ENCODE measurements at regions not wholly inside any gene's neighbourhood (a gene's known extent, or its start where the extent isn't known, plus 50 kb on each side); places are given as distances from the start of the nearest gene placed in this dataset.

- no peak for TF ChIP-seq EP300 (IDR thresholded peaks at IDR 0.05; ENCODE audit: borderline replicate concordance in 1 of 2, low read depth in 2 of 2, low read length in 2 of 2)
- no peak for TF ChIP-seq ZNF274 (IDR thresholded peaks at IDR 0.05; ENCODE audit: borderline replicate concordance, extremely low read depth, low read length)
- TF ChIP-seq, protein P1, sequence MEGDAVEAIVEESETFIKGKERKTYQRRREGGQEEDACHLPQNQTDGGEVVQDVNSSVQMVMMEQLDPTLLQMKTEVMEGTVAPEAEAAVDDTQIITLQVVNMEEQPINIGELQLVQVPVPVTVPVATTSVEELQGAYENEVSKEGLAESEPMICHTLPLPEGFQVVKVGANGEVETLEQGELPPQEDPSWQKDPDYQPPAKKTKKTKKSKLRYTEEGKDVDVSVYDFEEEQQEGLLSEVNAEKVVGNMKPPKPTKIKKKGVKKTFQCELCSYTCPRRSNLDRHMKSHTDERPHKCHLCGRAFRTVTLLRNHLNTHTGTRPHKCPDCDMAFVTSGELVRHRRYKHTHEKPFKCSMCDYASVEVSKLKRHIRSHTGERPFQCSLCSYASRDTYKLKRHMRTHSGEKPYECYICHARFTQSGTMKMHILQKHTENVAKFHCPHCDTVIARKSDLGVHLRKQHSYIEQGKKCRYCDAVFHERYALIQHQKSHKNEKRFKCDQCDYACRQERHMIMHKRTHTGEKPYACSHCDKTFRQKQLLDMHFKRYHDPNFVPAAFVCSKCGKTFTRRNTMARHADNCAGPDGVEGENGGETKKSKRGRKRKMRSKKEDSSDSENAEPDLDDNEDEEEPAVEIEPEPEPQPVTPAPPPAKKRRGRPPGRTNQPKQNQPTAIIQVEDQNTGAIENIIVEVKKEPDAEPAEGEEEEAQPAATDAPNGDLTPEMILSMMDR (IDR thresholded peaks at IDR 0.05; ENCODE audit: control extremely low read depth in 1 of 3, insufficient read depth in 1 of 3, low read depth in 1 of 3, low read length in 3 of 3) = no peak
Observed at GRCh38 chr21:41655259-41655658, 111.6 kb downstream of the RIPK4 start.

All from H1 (cell line).